DND-41 (cell line): ENCODE measurements at regions not wholly inside any gene's neighbourhood (a gene's known extent, or its start where the extent isn't known, plus 50 kb on each side); places are given as distances from the start of the nearest gene placed in this dataset.

ENCODE experiments used
- EZH2 ChIP-seq: IDR thresholded peaks from 3 replicates; pipeline ENCODE4 v1.6.1; 2012; ENCODE audit warnings: borderline replicate concordance, low read depth, mild to moderate bottlenecking, moderate library complexity, low read length, inconsistent platforms; ENCODE audit not compliant: severe bottlenecking
- TF ChIP-seq, protein P1 (sequence below): IDR thresholded peaks from 2 replicates; pipeline ENCODE4 v1.5.1; 2012; ENCODE audit warnings: borderline replicate concordance, low read length, moderate library complexity, mild to moderate bottlenecking; ENCODE audit not compliant: poor library complexity, severe bottlenecking; ENCODE audit errors: extremely low read depth

DNA sequence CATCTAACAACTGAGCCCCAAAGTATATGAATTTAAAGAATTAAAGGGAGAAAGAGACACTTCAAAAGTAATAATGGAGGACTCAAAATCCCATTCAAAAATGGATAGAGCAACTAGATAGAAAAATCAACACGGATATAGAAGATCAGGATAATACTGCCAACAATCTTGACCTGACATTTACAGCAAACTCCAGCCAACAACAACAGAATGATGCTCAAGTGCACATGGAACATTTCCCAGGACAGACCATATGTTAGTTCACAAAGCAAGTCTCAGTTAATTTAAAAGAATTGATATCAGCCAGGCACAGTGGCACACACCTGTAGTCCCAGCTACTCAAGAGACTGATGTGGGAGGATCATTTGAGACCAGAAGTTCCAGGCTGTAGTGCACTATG is 72.0 kb upstream of the SMARCAD1 start:
- TF ChIP-seq, protein P1, sequence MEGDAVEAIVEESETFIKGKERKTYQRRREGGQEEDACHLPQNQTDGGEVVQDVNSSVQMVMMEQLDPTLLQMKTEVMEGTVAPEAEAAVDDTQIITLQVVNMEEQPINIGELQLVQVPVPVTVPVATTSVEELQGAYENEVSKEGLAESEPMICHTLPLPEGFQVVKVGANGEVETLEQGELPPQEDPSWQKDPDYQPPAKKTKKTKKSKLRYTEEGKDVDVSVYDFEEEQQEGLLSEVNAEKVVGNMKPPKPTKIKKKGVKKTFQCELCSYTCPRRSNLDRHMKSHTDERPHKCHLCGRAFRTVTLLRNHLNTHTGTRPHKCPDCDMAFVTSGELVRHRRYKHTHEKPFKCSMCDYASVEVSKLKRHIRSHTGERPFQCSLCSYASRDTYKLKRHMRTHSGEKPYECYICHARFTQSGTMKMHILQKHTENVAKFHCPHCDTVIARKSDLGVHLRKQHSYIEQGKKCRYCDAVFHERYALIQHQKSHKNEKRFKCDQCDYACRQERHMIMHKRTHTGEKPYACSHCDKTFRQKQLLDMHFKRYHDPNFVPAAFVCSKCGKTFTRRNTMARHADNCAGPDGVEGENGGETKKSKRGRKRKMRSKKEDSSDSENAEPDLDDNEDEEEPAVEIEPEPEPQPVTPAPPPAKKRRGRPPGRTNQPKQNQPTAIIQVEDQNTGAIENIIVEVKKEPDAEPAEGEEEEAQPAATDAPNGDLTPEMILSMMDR: no peak
- no peak for TF ChIP-seq EZH2
